K562 (cell line): ENCODE measurements at regions not wholly inside any gene's neighbourhood (a gene's known extent, or its start where the extent isn't known, plus 50 kb on each side); places are given as distances from the start of the nearest gene placed in this dataset.
"Not testable (repeated sequence)": the region's sequence is repeated elsewhere in the genome, so short reads cannot be mapped to it uniquely, and the experiment has no call there.

Experiments
- ATAC-seq: fragments of 200-7000 bp; cut with Tn5 transposase; 3 replicates; pipeline ENCODE4 v1.9.1; 2020; ENCODE audit warnings: moderate library complexity
- BruUV-seq: library from RNA; stranded (reverse); fragments of 400-500 nt; replicated peaks from 2 replicates; lab custom pipeline; 2021; lab: Mats Ljungman, UMichigan
- CTCF ChIA-PET: fragments of 300-600 bp; formaldehyde crosslinking; extraction: SDS; loops from one replicate; lab custom pipeline; 2021; ENCODE audit warnings: low intra/inter-chr PET ratio; lab: Yijun Ruan, JAX
- POLR2A ChIA-PET: fragments of 300-600, 350-650 bp; sonication (Branson Sonifier 250); formaldehyde crosslinking; extraction: SDS; loops from one replicate; lab custom pipeline; 2021; ENCODE audit warnings: antibody characterized with exemption, inconsistent platforms; lab: Yijun Ruan, JAX
- DNase-seq, 4 experiments: peaks; one replicate each; pipeline versions ENCODE4 v3.0.0 to v3.0.0-alpha.2; 2011 to 2018; ENCODE audit warnings: low spot score in 3 of 4, mixed read lengths in 3 of 4; ENCODE audit errors: extremely low read depth in 1 of 4
- FAIRE-seq: peaks from 2 replicates; lab custom pipeline; 2011; peaks lifted over from hg19 to GRCh38; lab: Jason Lieb, UNC
- H2AFZ ChIP-seq: 2 replicates; pipeline ENCODE4 v1.6.0; 2011; ENCODE audit warnings: low read depth, low read length, control low read depth, inconsistent platforms
- H3K27ac ChIP-seq: fragments of 200-600 bp; 3 replicates; pipeline ENCODE4 v1.8.0; 2011; ENCODE audit warnings: low read depth, mild to moderate bottlenecking, control low read depth, inconsistent platforms, low read length, moderate library complexity, mixed read lengths; ENCODE audit errors: extremely low read depth
- H3K27me3 ChIP-seq, 2 experiments: fragments of 300-600 bp in 1 of 2; 2 replicates in 1 of 2; 3 replicates in 1 of 2; pipeline versions ENCODE4 v1.6.0 to v1.8.0; 2011; ENCODE audit warnings: inconsistent platforms in 2 of 2, low read length in 2 of 2, mild to moderate bottlenecking in 1 of 2, mixed read lengths in 1 of 2, moderate library complexity in 1 of 2; ENCODE audit not compliant: control insufficient read depth in 2 of 2, insufficient read depth in 2 of 2
- H3K36me3 ChIP-seq: fragments of 300-600 bp; 3 replicates; pipeline ENCODE4 v1.8.0; 2011; ENCODE audit warnings: mild to moderate bottlenecking, low read length, inconsistent platforms; ENCODE audit not compliant: control insufficient read depth, insufficient read depth
- H3K4me1 ChIP-seq, 2 experiments: fragments of 200-600 bp in 1 of 2; replicated peaks in 1 of 2; 2 replicates in 1 of 2; 3 replicates in 1 of 2; pipeline versions ENCODE4 v1.5.1 to v1.8.0; 2011; ENCODE audit warnings: inconsistent platforms in 2 of 2, low read length in 2 of 2, mild to moderate bottlenecking in 1 of 2, mixed read lengths in 1 of 2, moderate library complexity in 1 of 2; ENCODE audit not compliant: control insufficient read depth in 2 of 2, insufficient read depth in 2 of 2
- H3K4me2 ChIP-seq: 2 replicates; pipeline ENCODE4 v1.6.1; 2011; ENCODE audit warnings: low read length, control low read depth, inconsistent platforms, mixed read lengths; ENCODE audit not compliant: insufficient read depth
- H3K4me3 ChIP-seq: fragments of 200-600 bp; sonication (generic), shearing (Covaris generic); 2 replicates; pipeline ENCODE4 v1.5.1; 2016; ENCODE audit warnings: control low read depth, inconsistent platforms
- H3K79me2 ChIP-seq: fragments of 200-600 bp; 3 replicates; pipeline ENCODE4 v1.8.0; 2011; ENCODE audit warnings: low read length, inconsistent platforms; ENCODE audit not compliant: control insufficient read depth, insufficient read depth
- H3K9ac ChIP-seq, 2 experiments: 2 replicates each; pipeline versions ENCODE4 v1.6.0 to v1.6.1; 2011; ENCODE audit warnings: low read depth in 2 of 2, low read length in 2 of 2, control low read depth in 1 of 2, inconsistent platforms in 1 of 2, mild to moderate bottlenecking in 1 of 2, mixed read lengths in 1 of 2; ENCODE audit not compliant: insufficient read depth in 1 of 2
- H3K9me1 ChIP-seq: one replicate; pipeline ENCODE4 v1.6.0; 2011; ENCODE audit warnings: inconsistent platforms, mild to moderate bottlenecking, low read length, moderate library complexity; ENCODE audit not compliant: control insufficient read depth, insufficient read depth
- H3K9me3 ChIP-seq: replicated peaks from 2 replicates; pipeline ENCODE4 v1.5.1; 2011; ENCODE audit warnings: low read depth, low read length, inconsistent platforms; ENCODE audit not compliant: control insufficient read depth, insufficient read depth
- H4K20me1 ChIP-seq: replicated peaks from 2 replicates; pipeline ENCODE4 v1.6.1; 2011; ENCODE audit warnings: low read length, inconsistent platforms, mixed read lengths; ENCODE audit not compliant: control insufficient read depth, insufficient read depth
- ELK3 ChIP-seq: fragments of 450-650 bp; formaldehyde crosslinking; IDR thresholded peaks from 2 replicates; pipeline ENCODE4 v1.4.0; 2020; ENCODE audit warnings: mild to moderate bottlenecking
- GATAD2B ChIP-seq: fragments of 450-650 bp; IDR thresholded peaks from 2 replicates; pipeline ENCODE4 v1.6.1; 2017; ENCODE audit warnings: mild to moderate bottlenecking, borderline replicate concordance
- MYNN ChIP-seq, 2 experiments: sonication (generic); formaldehyde crosslinking in 1 of 2; IDR thresholded peaks; 2 replicates each; pipeline versions ENCODE4 v1.5.0 to v1.6.1; 2016 to 2020; ENCODE audit warnings: antibody characterized with exemption in 1 of 2, missing genetic modification reagents in 1 of 2
- PURB ChIP-seq: sonication (generic); formaldehyde crosslinking; IDR thresholded peaks from 2 replicates; pipeline ENCODE4 v1.9.0; 2021; ENCODE audit warnings: low read depth, mild to moderate bottlenecking, missing genetic modification reagents
- SP2 ChIP-seq: IDR thresholded peaks from 2 replicates; pipeline ENCODE4 v1.6.1; 2011; ENCODE audit warnings: mild to moderate bottlenecking, low read depth, low read length, moderate library complexity; ENCODE audit not compliant: poor library complexity, severe bottlenecking; ENCODE audit errors: extremely low read depth
- WGBS: fragments of 100-300 bp; shearing (Covaris generic); methylation state at CpG from one replicate; pipeline ENCODE4 v1.1.6; 2016; ENCODE audit warnings: low coverage, mixed read lengths; ENCODE audit not compliant: insufficient coverage; ENCODE audit errors: missing lambda C conversion rate; 5-methylcytosine and 5-hydroxymethylcytosine counted together
- in situ Hi-C: fragments of 300-500 bp; cut with MboI; formaldehyde crosslinking; loops from 4 replicates; pipeline ENCODE4 v1.15.0; 2018; ENCODE audit warnings: inconsistent platforms, mixed read lengths
- intact Hi-C: fragments of 100-400 bp; cut with micrococcal nuclease; formaldehyde crosslinking; loops from 2 replicates; pipeline ENCODE4 v1.14.2; 2022

DNA sequence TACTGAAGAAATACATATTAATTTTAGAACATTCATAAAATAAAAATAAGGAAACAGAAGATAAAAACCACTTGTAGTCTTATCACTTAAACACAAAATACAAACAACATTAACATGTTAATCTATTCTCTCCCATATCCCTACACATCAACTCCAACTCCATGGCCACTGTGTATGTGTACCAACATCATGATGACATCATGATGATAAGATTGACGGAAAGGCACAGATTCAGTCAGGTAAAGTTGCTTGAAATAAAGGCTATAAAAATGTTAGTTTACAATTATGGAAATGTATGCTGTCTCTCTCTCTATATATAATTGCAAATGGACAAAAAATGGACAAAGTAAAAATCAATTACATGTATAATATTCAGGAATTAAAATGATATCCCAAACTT, 388.5 kb upstream of the UBE2E3 start:
- Histone ChIP-seq H3K9me3 (no peaks in the 10 kb centered on the region), H3K9me1 (no peaks in the 10 kb centered on the region), H4K20me1 (no peaks in the 10 kb centered on the region), H3K9ac (no peak overlapping the region), H3K4me1 (no peaks in the 10 kb centered on the region), H3K4me3 (no peak overlapping the region), H3K4me2 (no peak overlapping the region), H3K36me3 (no peaks in the 10 kb centered on the region), H3K27me3 (no peaks in the 10 kb centered on the region), H3K27ac (no peak overlapping the region), H3K79me2 (no peaks in the 10 kb centered on the region), H2AFZ (no peak overlapping the region)
- no TSS peak for BruUV-seq
- in situ Hi-C loops = no loop called here
- ATAC-seq = no peak
- no peak for DNase-seq
- ChIA-PET CTCF (no interaction called here), POLR2A (interaction anchor here (0.7 kb wide), 1 partner anchor 11 kb away, joined by 3 read pairs; no protein-coding TSS in a partner anchor)
- TF ChIP-seq ELK3 (CRISPR knock-in tag) (no peak), PURB (CRISPR knock-in tag) (no peak), GATAD2B (no peak), MYNN (IDR thresholded peaks at IDR 0.05) (no peak), MYNN (CRISPR knock-in tag; IDR thresholded peaks at IDR 0.05) (no peak), SP2 (no peak)
- no peak for FAIRE-seq
- 0% methylated on average over 1 of the region's 1 CpG for WGBS
- intact Hi-C loops = no loop called here

DNA sequence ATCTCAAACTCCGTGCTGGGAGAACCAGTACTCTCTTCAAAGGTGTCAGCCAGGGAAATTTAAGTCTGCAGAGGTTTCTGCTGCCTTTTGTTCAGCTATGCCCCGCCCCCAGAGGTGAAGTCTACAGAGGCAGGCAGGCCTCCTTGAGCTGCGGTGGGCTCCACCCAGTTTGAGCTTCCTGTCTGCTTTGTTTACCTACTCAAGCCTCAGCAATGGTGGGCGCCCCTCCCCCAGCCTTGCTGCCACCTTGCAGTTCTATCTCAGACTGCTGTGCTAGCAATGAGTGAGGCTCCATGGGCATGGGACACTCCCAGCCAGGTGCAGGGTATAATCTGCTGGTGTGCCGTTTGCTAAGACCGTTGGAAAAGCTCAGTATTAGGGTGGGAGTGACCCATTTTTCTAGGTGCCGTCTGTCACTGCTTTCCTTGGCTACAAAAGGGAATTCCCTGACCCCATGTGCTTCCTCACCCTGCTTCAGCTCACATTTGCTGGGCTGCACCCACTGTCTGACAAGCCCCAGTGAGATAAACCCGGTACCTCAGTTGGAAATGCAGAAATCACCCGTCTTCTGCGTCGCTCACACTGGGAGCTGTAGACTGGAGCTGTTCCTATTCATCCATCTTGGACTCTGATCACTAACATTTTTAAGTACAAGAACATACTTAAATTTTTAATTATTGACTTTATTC, 389.2 kb upstream of the UBE2E3 start:
- H3K27me3 ChIP-seq, intact Hi-C loops, in situ Hi-C loops, H3K36me3 ChIP-seq, BruUV-seq, FAIRE-seq, H3K79me2 ChIP-seq, CTCF ChIA-PET, DNase-seq, H3K27ac ChIP-seq, H3K4me3 ChIP-seq, H4K20me1 ChIP-seq, H3K4me1 ChIP-seq, H3K4me2 ChIP-seq, ATAC-seq, H3K9me3 ChIP-seq, H3K9ac ChIP-seq, H3K9me1 ChIP-seq, H2AFZ ChIP-seq: not testable (repeated sequence)
- WGBS = 3% methylated on average over 11 of the region's 11 CpGs
- POLR2A ChIA-PET = interaction anchor here (0.7 kb wide), 1 partner anchor 11 kb away, joined by 3 read pairs; no protein-coding TSS in a partner anchor
